ENCODE measurements at regions not wholly inside any gene's neighbourhood (a gene's known extent, or its start where the extent isn't known, plus 50 kb on each side); places are given as distances from the start of the nearest gene placed in this dataset.
A peak's percentile ranks its signal among the peaks of the same experiment; 100 is the strongest.
"Not testable (repeated sequence)": the region's sequence is repeated elsewhere in the genome, so short reads cannot be mapped to it uniquely, and the experiment has no call there.

DNA sequence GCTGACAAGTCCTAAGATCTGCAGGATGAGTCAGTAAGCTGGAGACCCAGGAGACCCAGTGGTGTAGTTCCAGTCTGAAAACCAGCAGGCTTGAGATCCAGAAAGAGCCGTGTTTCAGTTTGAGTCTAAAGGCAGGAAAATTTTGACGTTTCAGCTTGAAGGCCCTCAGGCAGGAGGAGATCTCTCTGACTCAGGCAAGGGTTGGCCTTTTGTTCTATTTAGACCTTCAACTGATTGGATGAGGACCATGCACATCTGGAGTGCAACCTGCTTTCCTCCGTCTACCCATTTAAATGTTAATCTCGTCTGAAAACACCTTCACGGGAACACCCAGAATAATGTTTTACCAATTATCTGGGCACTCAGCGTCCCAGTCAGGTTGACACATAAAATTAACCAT lies 69.5 kb downstream of the NPIPA7 start:
- not testable (repeated sequence) for DNase-seq (ENCODE audit: low spot score)

DNA sequence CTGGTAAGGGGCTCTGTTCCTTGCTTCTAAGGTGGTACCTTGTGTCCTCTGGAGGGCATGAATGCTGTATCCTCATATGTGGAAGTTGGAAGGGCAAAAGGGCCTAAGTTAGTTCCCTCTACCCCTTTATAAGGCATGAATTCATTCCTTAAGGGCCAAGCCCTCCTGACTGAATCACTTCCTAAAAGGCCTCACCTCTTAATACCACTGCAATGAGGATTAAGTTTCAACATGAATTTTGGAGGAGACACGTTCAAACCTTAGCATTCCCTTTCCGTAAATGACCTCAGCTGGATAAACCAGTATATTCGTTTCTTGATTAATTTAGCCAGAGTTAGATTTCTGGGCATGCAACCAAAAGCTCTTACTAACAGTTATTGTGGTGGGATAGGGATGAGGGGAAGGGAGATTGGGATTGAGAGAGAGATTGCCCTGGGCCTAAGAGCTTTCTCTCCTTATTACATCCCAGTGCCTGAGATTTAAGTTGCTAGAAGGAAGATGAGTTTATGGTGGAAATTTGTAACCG lies 70.8 kb downstream of the NPIPA7 start:
- not testable (repeated sequence) for DNase-seq (ENCODE audit: low spot score)

DNA sequence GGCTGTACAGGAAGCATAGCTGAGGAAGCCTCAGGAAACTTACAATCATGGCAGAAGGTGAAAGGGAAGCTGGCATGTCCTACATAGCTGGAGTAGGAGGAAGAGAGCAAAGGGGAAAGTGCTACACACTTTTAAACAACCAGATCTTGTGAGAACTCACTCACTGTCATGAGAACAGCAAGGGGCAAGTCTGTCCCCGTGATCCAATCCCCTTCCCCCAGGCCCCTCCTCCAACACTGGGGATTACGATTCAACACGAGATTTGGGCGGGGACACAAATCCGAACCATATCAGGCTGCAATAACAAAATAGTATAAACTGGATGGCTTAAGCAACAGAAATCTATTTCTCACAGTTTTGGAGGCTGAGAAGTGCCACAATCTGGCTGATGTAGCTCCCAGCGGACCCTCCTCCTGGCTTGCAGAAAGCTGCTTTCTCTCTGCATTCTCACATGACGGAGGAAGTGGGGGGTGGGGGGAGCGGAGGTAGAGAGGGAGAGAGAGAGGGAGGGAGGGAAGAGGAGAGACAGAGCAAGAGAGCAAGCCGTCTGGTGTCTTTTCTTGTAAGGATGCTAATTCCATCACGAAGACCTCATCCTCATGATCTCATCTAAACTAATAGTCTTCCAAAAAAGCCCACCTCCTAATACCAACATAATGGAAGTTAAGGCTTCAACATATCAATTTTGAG lies 72.9 kb downstream of the NPIPA7 start:
- not testable (repeated sequence) for DNase-seq (ENCODE audit: low spot score)

DNA sequence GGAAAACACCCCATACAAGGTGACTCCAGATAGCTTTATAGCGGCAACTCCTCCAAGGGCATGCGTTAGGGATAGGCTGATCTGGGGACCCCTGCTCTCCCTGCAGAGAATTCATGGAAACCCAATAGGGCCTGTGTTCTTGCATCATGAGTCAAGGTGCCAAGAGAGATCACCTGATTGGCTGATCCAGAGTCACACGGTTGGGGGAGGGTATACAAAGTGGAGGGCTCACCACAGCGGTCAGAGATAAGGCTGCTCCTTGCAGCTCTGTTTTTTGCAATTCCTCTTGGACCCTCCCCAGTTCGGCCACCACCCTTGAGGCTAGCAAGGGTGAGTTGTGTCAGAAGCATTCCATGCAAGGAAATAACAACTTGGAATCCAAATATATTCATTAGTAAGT lies 79.6 kb downstream of the NPIPA7 start:
- not testable (repeated sequence) for DNase-seq (ENCODE audit: low spot score)

DNA sequence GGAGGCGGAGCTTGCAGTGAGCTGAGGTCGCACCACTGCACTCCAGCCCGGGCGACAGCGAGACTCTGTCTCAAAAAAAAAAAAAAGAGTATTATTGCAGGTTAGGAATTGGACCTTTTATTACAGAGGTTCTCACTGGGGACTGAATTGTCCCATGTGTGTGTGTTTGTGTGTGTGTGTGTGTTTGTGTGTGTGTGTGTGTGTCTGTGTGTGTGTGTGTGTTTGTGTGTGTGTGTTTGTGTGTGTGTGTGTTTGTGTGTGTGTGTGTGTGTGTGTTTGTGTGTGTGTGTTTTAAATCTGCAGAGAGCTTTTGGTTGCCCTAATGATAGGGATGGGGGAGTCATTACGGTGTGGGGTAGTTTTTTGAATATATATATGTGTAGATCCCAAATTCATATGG lies 84.9 kb downstream of the NPIPA7 start:
- DNase-seq (ENCODE audit: low spot score) = not testable (repeated sequence)

DNA sequence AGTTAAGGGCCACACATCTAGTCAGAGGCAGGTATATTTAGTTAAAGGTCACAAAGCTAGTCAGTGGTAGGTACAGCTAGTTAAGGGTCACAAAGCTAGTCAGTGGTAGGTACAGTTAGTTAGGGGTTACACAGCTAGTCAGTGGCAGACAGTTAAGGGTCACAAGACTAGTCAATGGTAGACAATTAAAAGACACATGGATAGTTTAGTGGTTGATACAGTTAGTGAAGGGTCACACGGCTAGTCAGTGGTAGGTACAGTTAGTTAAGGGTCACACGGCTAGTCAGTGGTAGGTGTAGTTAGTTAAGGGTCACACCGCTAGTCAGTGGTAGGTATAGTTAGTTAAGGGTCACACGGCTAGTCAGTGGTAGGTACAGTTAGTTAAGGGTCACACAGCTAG lies 110.0 kb downstream of the NPIPA7 start:
- not testable (repeated sequence) for DNase-seq (ENCODE audit: low spot score)

DNA sequence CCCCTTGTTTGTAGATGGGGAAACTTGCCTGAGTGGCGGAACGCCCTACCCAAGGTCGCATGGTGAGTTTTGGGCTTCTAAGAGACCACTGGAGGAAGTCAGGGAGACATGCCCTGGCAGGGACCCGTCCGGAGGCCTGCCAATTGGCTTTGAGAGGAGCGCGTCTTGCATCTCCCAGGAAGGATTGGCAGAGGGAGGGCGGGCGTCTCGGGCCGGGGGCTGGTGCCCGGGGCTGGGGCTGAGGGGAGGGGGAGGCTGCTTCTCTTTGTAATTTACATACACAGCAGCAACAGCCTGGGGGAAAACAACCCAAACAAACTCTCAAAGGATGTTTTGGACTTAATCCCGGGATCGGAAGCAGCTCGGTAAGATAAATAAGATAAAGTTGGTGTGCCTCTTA lies 110.5 kb downstream of the NPIPA7 start:
- not testable (repeated sequence) for DNase-seq (ENCODE audit: low spot score)

DNA sequence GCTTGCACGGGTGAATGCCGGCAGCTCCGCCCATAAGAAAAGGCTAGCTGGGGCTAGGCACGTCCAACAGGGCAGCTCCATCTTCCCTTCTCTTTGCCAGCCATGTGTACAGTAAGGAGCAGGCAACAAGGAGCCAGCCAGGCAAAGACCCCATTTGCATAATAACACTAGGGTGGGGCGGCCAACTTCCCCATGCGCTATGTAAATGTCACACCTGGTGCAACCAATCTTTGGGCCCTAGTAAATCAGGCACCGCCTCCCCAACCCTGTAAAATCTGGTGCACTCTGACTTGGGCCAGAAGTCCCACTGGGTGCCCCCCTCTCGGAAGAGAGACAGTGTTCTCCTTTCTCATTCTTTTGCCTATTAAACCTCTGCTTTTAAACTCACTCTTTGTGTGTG lies 115.2 kb downstream of the NPIPA7 start:
- not testable (repeated sequence) for DNase-seq (ENCODE audit: low spot score)

DNA sequence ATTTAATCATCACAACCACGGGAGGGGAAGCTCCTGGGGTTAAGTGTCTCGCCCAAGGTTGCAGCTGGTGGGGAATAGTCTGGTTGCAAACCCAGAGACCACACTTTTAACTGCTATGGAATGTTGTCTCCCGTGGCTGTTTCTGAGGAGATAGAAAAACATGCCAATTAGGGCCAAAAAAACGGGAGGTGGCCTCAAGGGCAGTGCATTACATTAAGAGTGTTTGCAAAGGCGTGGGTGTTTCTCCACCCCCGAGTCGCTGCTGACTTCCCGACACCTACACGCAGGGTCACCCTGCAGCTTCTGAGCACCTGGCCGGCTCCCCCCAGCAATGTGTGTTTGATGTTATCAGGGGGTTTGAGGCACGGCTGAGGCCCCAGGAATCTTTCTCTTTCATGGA lies 116.1 kb downstream of the NPIPA7 start:
- not testable (repeated sequence) for DNase-seq (ENCODE audit: low spot score)

DNA sequence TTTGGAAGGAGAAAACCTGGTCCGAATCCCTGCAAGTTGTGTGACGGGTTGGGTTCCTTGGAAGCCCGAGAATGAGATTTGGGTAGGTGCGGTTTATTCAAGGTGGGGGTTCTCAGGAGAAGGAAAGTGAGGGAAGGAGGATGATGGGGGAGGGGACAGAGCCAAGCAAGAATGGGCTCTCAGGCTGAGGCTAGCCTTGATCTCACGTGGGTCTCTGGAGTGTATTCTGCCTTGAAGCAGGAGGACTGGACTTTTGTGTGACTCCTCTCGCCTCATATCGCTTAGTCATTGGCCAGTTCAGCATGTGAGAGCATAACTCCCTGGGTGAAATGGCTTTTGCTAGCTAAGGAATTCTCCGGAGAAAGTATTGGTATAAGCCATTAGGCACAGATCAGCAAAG lies 120.9 kb downstream of the NPIPA7 start:
- not testable (repeated sequence) for DNase-seq (ENCODE audit: low spot score)

DNA sequence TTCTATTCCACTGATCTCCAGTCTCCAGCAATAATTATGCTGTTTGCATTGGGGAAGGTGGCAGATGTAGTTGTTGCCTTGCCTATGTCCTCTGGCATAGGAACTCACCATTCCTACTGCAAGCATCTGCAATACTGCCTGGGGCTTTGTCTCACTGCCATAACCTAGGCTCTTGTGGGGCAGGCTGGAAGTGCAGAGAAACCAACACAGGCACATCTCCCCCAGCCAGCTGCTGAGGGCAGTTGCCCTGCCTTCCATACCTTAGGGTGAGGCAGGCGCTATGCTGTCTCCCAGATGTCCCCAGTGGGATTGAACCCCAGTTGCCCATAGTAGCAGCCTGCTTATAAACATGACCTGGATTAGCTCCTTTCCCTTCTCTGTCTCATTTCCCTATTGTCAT lies 128.1 kb downstream of the NPIPA7 start:
- DNase-seq (ENCODE audit: low spot score) = not testable (repeated sequence)

DNA sequence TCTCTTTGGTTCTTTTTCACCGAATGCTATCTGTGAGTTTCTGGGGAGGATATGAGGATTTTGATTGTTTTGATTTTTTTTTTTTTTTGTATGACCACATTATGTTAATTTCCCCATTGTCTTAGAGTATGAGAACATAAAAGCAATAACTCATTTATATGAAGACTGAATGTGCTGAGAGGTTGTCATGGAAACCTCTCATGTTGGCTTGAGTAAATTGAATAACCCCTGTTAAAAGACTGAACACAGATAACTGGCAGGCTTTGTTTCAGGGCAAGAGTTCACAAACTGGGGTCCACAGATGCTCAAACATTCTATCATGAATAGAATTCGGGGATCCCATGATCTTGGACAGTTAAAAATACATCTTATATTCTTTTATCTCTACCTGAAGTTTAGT lies 129.4 kb downstream of the NPIPA7 start:
- DNase-seq (ENCODE audit: low spot score) = not testable (repeated sequence)

DNA sequence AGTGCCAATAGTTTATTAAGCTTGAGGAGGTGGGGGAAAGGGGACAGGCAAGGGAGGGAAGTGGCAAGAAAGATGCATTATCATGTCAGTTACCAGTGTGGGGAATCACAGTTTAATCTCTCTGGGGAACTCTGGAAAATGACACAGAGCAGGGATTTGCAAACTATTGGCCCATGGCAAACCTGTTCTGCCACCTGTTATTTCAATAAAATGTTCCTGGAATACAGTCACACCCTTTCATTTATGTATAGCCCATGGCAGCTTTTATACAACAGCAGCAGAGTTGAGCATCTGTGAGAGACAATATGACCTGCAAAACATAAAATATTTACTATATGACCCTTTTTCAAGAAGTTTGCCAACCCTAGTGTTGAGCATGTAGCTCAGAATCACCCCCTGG lies 140.5 kb downstream of the NPIPA7 start:
- DNase-seq (ENCODE audit: low spot score) = not testable (repeated sequence)

DNA sequence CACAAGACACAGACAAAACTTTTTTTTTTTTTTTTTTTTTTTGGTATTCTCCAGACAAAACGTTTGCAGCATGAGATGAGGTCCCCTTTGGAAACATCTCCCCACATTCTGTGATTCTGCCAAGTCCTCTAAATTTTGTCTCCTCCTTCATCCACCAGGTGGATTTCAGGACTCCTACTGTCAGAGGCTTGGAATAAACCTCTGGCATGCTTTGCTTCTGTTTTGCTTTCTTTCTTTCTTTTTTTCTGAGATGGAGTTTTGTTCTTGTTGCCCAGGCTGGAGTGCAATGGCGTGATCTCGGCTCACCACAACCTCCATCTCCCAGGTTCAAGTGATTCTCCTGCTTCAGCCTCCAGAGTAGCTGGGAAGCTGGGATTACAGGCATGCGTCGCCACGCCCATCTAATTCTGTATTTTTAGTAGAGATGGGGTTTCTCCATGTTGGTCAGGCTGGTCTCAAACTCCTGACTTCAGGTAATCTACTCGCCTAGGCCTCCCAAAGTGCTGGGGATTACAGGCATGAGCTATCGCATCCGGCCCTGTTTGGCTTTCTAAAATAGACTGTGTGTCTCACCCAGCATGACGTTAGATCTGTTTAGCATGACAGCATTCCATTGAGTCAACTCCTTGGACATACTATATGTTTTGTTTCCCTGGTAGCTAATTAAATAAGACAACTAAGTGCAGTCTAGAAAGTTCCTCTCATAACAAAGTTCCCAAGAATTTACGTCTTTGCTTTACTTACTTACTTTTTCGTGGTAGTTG lies 142.5 kb downstream of the NPIPA7 start:
- not testable (repeated sequence) for DNase-seq (ENCODE audit: low spot score)

DNA sequence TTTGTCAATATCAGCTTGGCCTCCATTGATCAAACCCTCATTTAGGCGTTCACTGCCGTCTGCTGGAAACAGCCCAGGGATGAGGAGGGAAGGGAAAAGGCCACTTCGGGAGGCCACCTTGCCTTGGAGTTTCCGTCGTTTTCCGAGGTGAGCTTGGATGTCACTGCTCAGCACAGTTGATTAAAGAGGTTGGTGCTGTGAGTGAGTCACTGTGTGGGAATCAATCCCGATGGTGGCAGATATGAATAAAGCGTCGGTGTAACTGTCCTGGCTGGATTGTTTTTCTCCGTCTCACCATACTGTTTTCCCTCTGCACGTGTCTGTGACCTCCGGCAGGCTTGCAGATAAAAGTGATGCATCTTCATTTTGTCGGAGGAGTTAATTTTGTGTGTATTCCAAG lies 148.1 kb downstream of the NPIPA7 start:
- DNase-seq (ENCODE audit: low spot score) = not testable (repeated sequence)

DNA sequence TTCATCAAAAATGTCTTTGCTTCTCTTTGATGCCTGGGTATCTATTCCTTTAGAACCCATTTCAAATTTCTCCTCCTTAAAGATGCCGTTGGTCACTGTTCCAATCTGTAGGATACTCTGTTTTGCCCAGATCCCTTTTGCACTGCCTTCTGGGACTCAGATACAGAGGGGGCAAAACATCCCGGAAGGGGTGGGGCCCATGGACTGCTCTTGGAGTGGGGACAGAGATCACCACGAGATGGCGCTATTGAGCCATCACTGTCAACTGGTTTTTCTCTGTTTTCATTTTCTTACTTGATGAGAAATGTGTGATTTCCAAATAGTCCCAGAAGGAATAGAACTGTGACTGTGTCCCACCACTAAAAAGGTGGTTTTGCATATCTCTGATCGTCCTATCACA lies 151.8 kb downstream of the NPIPA7 start:
- not testable (repeated sequence) for DNase-seq (ENCODE audit: low spot score)

DNA sequence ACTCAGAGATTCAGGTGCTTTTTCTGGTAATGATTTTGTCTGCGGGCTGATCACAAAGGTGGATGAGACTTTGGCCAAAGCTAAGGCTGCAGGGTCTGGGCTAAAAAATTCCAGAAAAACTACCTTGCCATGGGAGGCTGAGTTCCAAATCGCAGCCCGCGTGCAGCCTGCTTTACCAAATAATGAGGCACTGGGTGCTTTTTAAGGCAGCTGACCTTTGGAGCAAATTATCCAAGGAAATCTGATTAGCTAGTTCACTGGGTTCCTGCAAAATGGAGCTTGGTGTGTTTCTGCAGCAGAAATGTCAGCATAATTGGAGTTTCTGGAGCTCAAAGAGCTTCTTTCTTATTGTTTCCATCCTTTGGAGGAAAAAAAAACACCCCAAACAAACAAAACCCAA lies 156.6 kb downstream of the NPIPA7 start:
- DNase-seq (ENCODE audit: low spot score) = peak; percentile 73

DNA sequence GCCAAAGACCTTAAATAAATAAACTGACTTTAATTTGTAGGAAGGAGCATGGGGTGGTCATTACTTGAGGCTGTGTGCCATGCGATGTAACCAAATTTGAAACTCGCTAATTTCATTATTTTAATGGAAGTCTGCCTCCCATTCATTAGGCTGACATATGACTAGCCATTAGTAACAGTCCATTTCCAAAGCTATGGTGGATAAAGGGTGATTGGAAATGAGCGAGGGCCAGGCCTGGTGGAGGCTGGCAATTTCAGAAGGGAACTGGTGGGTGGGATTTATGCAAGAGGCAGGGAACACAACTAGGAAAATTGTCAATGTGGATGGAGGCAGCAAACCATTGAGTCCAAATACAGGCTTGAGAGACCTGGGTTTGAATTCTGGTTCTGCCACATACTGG lies 157.2 kb downstream of the NPIPA7 start:
- peak; percentile 77 for DNase-seq (ENCODE audit: low spot score)

DNA sequence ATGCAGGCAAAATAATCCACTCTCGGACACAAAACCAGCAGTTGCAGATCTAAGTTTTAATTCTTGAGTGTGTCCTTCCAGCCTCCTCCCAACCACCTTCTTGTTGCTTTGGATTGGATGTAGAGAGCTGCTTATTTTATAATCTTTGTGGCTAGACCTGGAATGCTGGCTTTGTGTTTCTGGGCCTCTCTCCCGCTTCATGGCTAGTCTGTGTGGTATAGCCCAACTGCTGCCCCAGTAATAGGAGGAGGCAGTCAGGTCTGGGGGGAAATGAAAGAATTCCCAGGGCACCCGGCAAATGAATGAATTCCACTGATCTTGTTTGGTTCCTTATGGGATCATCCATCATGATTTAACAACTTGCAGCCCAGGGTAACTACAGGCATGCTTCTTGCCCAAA lies 170.8 kb downstream of the NPIPA7 start:
- DNase-seq (ENCODE audit: low spot score) = peak; percentile 9

DNA sequence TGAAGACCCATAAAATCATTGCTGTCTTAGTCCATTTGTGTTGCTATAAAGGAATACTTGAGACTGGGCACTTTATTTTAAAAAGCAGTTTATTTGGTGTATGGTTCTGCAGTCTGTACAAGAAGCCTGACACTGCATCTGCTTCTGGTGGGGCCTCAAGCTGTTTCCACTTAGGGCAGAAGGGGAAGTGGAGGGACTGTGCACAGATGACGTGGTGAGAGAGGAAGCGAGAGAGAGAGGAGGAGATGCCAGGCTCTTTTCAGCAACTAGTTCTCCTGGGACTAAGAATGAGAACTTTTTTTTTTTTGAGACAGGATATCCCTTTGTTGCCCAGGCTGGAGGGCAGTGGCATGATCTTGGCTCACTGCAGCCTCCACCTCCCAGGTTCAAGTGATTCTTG lies 171.9 kb downstream of the NPIPA7 start:
- DNase-seq (ENCODE audit: low spot score) = not testable (repeated sequence)

DNA sequence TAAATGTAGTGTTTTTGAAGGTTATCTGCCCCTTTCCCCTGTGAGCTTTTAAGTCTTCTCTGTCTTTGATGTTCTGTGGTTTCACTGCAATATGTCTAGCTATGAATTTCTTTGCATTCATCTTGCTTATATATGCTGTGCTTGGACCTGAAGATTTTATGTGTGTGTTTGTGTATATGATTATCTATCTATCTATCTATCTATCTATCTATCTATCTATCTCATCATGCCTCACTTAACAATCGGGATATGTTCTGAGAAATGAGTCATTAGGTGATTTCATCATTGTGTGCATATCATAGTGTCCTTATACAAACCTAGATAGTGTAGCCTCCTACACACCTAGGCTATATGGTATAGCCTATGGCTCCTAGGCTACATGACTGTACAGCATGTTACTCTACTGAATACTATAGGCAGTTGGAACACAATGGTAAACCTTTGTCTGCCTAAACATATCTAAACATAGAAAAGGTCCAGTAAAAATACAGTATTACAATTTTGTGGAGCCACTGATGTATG lies 173.9 kb downstream of the NPIPA7 start:
- DNase-seq (ENCODE audit: low spot score) = not testable (repeated sequence)

DNA sequence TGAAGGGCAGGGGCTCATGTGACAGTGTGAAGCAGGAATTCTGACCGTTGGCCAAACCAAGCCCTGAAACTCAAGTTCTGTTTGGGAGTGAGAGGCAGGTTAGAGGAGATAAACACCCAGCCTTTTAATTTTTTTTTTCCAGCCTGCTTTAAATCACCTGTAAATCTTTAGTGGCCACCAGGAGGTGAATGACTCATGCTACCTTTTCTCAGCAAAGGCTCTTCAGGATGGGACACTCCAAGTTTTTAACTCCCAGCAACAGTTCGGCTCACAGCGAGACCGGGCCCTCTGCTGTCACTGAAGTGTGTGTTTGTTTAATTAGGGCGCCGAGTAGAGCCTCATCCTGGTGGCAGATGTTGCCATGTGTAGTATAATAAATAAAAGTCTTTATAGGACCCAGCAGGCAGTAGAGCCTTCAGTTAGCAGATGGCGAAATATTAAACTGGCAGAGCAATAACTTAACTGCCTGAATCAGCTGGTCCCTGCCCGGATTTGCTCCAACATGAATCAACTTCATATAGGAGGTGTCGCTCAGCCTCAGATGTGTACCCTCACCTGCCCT lies 180.3 kb downstream of the NPIPA7 start:
- DNase-seq (ENCODE audit: low spot score) = not testable (repeated sequence)
